Gastroesophageal sphincter (tissue), 4 donors: ENCODE measurements at regions not wholly inside any gene's neighbourhood (a gene's known extent, or its start where the extent isn't known, plus 50 kb on each side); places are given as distances from the start of the nearest gene placed in this dataset.

Experiments
- ATAC-seq: fragments of 150-250 bp; one replicate; pipeline ENCODE4 v1.9.1; 2016; ENCODE audit warnings: mild to moderate bottlenecking, moderate library complexity
- H3K27ac ChIP-seq, 4 donors: fragments of 200-600 bp; sonication (generic) in 3 of 4; 1 replicate in 3 of 4; 2 replicates in 1 of 4; pipeline ENCODE4 v1.5.1; 2016 to 2019
- H3K27me3 ChIP-seq: fragments of 200-600 bp; sonication (generic); one replicate; pipeline ENCODE4 v1.5.1; 2019
- H3K36me3 ChIP-seq, 2 donors: fragments of 200-600 bp; sonication (generic); one replicate each; pipeline ENCODE4 v1.5.1; 2019; ENCODE audit warnings: control low read depth in 1 of 2
- H3K4me1 ChIP-seq, 3 donors: fragments of 200-600 bp; sonication (generic); 1 replicate in 2 of 3; 2 replicates in 1 of 3; pipeline ENCODE4 v1.5.1; 2016 to 2019; ENCODE audit warnings: control low read depth in 2 of 3
- H3K4me3 ChIP-seq, 2 donors: fragments of 200-600 bp; sonication (generic); one replicate each; pipeline ENCODE4 v1.5.1; 2019; ENCODE audit warnings: mild to moderate bottlenecking in 1 of 2, moderate library complexity in 1 of 2
- H3K9me3 ChIP-seq, 3 donors: fragments of 200-600 bp; sonication (generic); one replicate each; pipeline ENCODE4 v1.5.1; 2017 to 2019; ENCODE audit warnings: control low read depth in 2 of 3
- EP300 ChIP-seq: sonication (generic); formaldehyde crosslinking; IDR thresholded peaks from one replicate; pipeline ENCODE4 v1.6.1; 2017; ENCODE audit warnings: antibody characterized with exemption, mild to moderate bottlenecking
- POLR2A ChIP-seq, 2 donors: fragments of 450-650 bp; IDR thresholded peaks; one replicate each; pipeline ENCODE4 v1.6.1; 2017; ENCODE audit warnings: antibody characterized with exemption in 2 of 2, mild to moderate bottlenecking in 2 of 2, moderate library complexity in 1 of 2
- POLR2AphosphoS5 ChIP-seq: sonication (generic); formaldehyde crosslinking; IDR thresholded peaks from one replicate; pipeline ENCODE4 v1.6.1; 2017; ENCODE audit warnings: antibody characterized with exemption
- WGBS, 2 donors: methylation state at CpG; one replicate each; pipeline ENCODE4 v1.1.5; 2018; ENCODE audit warnings: low coverage in 1 of 2; 5-methylcytosine and 5-hydroxymethylcytosine counted together
- TF ChIP-seq, protein P1 (sequence below), 4 experiments: fragments of 200-600 bp in 2 of 4; fragments of 450-650 bp in 2 of 4; sonication (generic) in 1 of 4; IDR thresholded peaks; one replicate each; pipeline ENCODE4 v1.5.1; 2017 to 2019; ENCODE audit warnings: antibody characterized with exemption in 4 of 4, mild to moderate bottlenecking in 2 of 4, moderate library complexity in 2 of 4

DNA sequence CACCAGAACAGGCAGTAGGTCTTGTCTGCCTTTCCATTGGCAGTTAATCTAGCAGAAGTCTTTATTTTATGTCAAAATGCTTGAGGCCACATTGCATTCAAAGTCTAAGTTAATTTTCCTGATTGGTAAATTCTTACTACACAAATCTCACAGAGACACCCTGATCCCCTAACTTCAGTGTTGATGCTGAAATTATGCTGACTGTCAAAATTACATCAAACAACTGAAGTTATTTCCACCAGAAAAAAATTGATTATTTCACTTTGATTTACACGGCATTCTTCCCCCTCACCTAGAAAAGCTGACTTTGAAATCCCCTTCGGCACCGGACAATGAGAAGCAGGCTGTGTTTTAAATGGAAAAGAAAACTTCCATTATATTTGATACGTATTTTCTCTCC is 99.1 kb downstream of the MAF start:
- Histone ChIP-seq H3K4me1 (no peaks in the 10 kb centered on the region), H3K36me3 (no peaks in the 10 kb centered on the region), H3K27ac (no peak overlapping the region), H3K4me3 (no peak overlapping the region), H3K9me3 (no peaks in the 10 kb centered on the region), H3K27me3 (no peaks in the 10 kb centered on the region)
- TF ChIP-seq, protein P1, sequence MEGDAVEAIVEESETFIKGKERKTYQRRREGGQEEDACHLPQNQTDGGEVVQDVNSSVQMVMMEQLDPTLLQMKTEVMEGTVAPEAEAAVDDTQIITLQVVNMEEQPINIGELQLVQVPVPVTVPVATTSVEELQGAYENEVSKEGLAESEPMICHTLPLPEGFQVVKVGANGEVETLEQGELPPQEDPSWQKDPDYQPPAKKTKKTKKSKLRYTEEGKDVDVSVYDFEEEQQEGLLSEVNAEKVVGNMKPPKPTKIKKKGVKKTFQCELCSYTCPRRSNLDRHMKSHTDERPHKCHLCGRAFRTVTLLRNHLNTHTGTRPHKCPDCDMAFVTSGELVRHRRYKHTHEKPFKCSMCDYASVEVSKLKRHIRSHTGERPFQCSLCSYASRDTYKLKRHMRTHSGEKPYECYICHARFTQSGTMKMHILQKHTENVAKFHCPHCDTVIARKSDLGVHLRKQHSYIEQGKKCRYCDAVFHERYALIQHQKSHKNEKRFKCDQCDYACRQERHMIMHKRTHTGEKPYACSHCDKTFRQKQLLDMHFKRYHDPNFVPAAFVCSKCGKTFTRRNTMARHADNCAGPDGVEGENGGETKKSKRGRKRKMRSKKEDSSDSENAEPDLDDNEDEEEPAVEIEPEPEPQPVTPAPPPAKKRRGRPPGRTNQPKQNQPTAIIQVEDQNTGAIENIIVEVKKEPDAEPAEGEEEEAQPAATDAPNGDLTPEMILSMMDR (IDR thresholded peaks at IDR 0.05) = no peak
- TF ChIP-seq POLR2AphosphoS5 = no peak
- TF ChIP-seq EP300 = no peak
- no peak for TF ChIP-seq POLR2A (IDR thresholded peaks at IDR 0.05)
- WGBS, 2 donors = 94 to 99% methylated on average over 4 of the region's 4 CpGs
- no peak for ATAC-seq

DNA sequence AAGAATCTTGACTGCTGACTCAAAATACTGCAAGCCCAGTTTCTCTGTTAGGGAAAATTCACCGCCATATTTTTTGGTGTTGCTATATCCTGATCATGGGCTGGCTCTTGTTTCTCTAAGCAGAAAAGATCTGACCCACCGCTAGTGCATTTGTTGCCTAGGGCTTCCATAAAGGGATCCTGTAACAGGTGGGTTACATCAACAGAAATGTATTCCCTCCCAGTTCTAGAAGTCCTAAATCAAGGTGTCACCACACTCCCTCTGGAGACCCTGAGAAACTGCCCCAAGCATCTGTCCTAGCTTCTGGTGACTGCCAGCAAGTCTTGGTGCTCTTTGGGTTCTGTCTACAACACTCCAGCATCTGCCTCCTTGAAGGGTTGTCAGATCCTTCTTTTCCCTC is 99.7 kb downstream of the MAF start:
- H3K4me3 ChIP-seq = no peak overlapping the region
- no peak for ATAC-seq
- TF ChIP-seq EP300 (no peak), POLR2A (IDR thresholded peaks at IDR 0.05) (no peak), POLR2AphosphoS5 (no peak)
- TF ChIP-seq, protein P1 (IDR thresholded peaks at IDR 0.05) = no peak
- 60 to 88% methylated on average over 1 to 2 of the region's 2 CpGs for WGBS, 2 donors
- no peaks in the 10 kb centered on the region for H3K36me3 ChIP-seq
- no peaks in the 10 kb centered on the region for H3K27me3 ChIP-seq
- H3K9me3 ChIP-seq = peaks cover 0 to 5% (median 0%) of the 10 kb centered on the region in 3 donors
- no peaks in the 10 kb centered on the region for H3K4me1 ChIP-seq
- no peak overlapping the region for H3K27ac ChIP-seq

DNA sequence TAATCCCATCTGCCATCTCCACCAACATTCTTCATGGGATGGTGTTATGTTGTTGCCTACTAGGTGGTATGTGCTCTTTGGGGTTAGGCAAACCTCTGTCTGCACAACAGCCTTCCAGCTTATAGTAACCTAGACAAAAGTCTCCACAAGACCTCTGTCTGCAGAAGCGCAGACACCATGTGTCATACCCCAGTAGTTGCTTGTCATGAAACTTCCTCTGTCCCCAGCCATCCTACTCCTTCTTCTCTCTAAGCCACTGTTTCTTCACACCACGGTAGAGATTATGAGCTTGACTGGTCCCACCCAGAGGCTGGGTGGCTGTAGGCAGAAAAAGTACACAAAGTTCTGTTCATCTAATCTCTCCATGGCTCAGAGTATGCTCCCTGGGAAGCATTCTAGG is 100.3 kb downstream of the MAF start:
- Histone ChIP-seq H3K27ac (no peak overlapping the region), H3K27me3 (no peaks in the 10 kb centered on the region), H3K4me3 (no peak overlapping the region), H3K4me1 (no peaks in the 10 kb centered on the region), H3K9me3 (peaks cover 0 to 8% (median 0%) of the 10 kb centered on the region in 3 donors), H3K36me3 (no peaks in the 10 kb centered on the region)
- TF ChIP-seq POLR2A (IDR thresholded peaks at IDR 0.05) (no peak), EP300 (no peak), POLR2AphosphoS5 (no peak)
- TF ChIP-seq, protein P1 (IDR thresholded peaks at IDR 0.05) = no peak
- 69 to 100% methylated on average over 1 to 2 of the region's 2 CpGs for WGBS, 2 donors
- no peak for ATAC-seq

DNA sequence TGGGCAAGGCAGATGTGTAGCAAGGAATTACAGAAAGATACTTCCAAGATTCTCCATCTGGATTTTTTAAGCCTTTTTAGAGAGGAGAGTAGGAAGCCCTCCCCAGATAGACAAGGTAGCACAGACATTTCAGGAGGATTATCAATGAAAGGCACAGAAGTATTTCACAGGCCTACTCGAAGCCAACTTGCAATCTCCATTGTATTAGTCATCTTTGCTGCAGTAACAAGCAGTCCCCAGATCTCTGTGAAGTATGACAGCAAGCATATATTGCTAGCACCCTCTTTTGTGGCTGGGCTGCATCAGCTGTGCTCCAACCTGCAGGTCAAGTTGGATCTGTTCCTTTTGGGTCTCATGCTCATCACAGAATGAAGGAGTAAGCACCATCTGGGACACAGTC is 101.6 kb downstream of the MAF start:
- 55 to 71% methylated on average over 1 of the region's 1 CpG for WGBS, 2 donors
- no peak overlapping the region for H3K27ac ChIP-seq
- TF ChIP-seq, protein P1 (IDR thresholded peaks at IDR 0.05) = no peak
- TF ChIP-seq EP300 = no peak
- no peak for TF ChIP-seq POLR2AphosphoS5
- no peak for TF ChIP-seq POLR2A (IDR thresholded peaks at IDR 0.05)
- H3K4me1 ChIP-seq = no peaks in the 10 kb centered on the region
- no peaks in the 10 kb centered on the region for H3K27me3 ChIP-seq
- ATAC-seq = no peak
- no peaks in the 10 kb centered on the region for H3K36me3 ChIP-seq
- peaks cover 0 to 8% (median 0%) of the 10 kb centered on the region in 3 donors for H3K9me3 ChIP-seq
- H3K4me3 ChIP-seq = no peak overlapping the region

DNA sequence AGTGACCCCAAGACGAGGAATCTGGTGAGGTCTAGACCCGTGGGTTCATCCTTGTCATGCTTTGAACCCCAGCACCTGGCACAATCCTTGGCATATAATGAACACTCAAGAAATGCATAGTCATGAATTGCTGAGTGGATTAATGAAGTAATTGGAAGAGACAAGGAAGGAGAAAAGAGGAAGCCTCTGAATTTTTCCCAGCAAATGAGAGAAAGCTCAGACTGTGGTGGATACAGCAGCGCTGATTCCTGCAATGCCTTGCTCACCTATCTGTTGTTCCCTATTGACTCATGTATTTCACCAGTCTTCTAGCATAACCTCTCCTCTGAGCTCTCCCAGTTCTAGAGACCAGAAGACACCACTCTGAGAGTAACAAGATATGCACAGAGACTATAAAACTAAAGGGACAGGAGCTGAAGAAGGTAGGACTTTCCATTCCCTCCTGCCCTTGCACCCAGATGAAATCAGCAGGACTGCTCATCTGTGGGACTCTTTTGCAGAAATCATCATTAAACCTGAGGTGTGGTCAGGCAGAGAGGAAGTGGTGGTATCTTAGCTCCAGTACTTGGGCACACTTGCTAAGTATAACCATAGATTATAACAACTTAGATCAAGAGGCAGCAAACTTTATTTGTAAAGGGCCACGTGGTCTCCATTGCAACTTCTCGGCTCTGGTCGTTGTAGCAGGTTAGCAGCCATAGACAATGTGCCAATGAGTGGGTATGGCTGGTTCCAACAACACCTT is 102.8 kb downstream of the MAF start:
- WGBS, 2 donors = 90 to 97% methylated on average over 5 to 6 of the region's 6 CpGs
- Histone ChIP-seq H3K36me3 (no peaks in the 10 kb centered on the region), H3K27ac (no peak overlapping the region), H3K4me1 (no peaks in the 10 kb centered on the region), H3K27me3 (no peaks in the 10 kb centered on the region), H3K4me3 (no peak overlapping the region), H3K9me3 (peaks cover 0 to 8% (median 0%) of the 10 kb centered on the region in 3 donors)
- no peak for ATAC-seq
- TF ChIP-seq, protein P1 (IDR thresholded peaks at IDR 0.05) = no peak
- TF ChIP-seq POLR2AphosphoS5 = no peak
